ENCODE measurements at regions not wholly inside any gene's neighbourhood (a gene's known extent, or its start where the extent isn't known, plus 50 kb on each side); places are given as distances from the start of the nearest gene placed in this dataset.

DNA sequence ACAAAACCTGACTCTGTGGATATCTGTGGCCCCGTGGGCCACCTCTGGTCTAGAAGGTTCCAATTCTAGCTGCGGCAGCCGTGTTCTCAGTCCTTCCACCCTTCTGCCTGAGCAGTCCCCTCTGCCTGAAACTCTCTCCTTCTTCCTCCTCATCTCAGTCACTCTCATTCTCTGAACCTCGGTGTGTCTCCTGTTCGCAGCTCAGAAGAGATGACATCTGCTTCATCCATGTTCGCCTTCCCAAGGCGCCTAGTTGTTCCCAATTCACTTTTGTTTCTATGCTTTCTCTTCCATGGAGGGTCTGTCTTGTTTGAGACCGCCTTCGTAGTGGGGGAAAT, 95.5 kb downstream of the CEBPB start:
- H3K36me3 Mint-ChIP-seq (ENCODE audit: low read depth) = no peaks in the 10 kb centered on the region
- H3K27ac Mint-ChIP-seq = no peak overlapping the region
- DNase-seq (no peak), ATAC-seq (no peak)
- H3K4me3 Mint-ChIP-seq = no peak overlapping the region
- CTCF ChIA-PET = interaction anchor here (1.3 to 1.4 kb wide), 2 partner anchors 51 to 174 kb away, joined by 4 read pairs; no protein-coding TSS in a partner anchor
- POLR2A ChIA-PET = no interaction called here
- H3K4me1 Mint-ChIP-seq (ENCODE audit: low read depth) = peaks cover 32% of the 10 kb centered on the region
- peaks cover 20% of the 10 kb centered on the region for H3K27me3 Mint-ChIP-seq (ENCODE audit: low read depth)
- H3K9me3 Mint-ChIP-seq (ENCODE audit: insufficient read depth) = no peaks in the 10 kb centered on the region

GRCh38 chr20:50286609-50287008, 96.0 kb downstream of the CEBPB start:
- ATAC-seq (no peak), DNase-seq (no peak)
- ChIA-PET POLR2A (no interaction called here), CTCF (no interaction called here)
- Mint-ChIP-seq H3K4me3 (no peak overlapping the region), H3K27me3 (ENCODE audit: low read depth) (peaks cover 20% of the 10 kb centered on the region), H3K27ac (no peak overlapping the region), H3K36me3 (ENCODE audit: low read depth) (no peaks in the 10 kb centered on the region), H3K4me1 (ENCODE audit: low read depth) (peaks cover 32% of the 10 kb centered on the region), H3K9me3 (ENCODE audit: insufficient read depth) (no peaks in the 10 kb centered on the region)

- H3K27ac Mint-ChIP-seq = no peak overlapping the region
- H3K9me3 Mint-ChIP-seq (ENCODE audit: insufficient read depth) = no peaks in the 10 kb centered on the region
- H3K27me3 Mint-ChIP-seq (ENCODE audit: low read depth) = peaks cover 20% of the 10 kb centered on the region
- H3K4me3 Mint-ChIP-seq = no peak overlapping the region
- H3K4me1 Mint-ChIP-seq (ENCODE audit: low read depth) = peaks cover 35% of the 10 kb centered on the region
- CTCF ChIA-PET = no interaction called here
- POLR2A ChIA-PET = no interaction called here
- no peak for DNase-seq
- no peak for ATAC-seq
- no peaks in the 10 kb centered on the region for H3K36me3 Mint-ChIP-seq (ENCODE audit: low read depth)
Measured at GRCh38 chr20:50287512-50287911, 96.9 kb downstream of the CEBPB start.

DNA sequence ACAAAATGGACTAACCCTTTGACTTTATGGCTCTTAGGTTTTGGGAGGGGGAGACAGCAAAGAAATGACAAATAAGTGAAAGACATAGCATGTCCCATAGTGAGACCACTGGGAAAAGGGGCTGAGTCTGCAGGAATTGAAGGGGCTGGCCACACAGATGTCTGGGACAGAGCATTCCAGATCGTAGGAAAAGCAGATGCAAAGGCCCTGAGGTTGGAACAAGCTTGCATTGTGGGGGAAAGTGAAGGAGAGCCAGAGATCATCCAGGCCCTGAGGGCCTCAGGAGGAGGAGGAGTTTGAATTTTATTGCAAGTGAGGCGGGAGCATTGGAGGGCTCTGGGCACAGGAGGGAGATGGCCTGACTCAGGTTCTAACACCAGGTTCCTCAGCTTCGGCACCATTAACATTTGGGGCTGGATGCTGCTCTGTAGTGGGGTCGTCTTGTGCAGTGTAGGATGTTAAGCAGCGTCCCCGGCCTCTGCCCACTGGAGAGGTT, 97.5 kb downstream of the CEBPB start:
- DNase-seq (no peak), ATAC-seq (no peak)
- H3K27me3 Mint-ChIP-seq (ENCODE audit: low read depth) = peaks cover 15% of the 10 kb centered on the region
- no peak overlapping the region for H3K27ac Mint-ChIP-seq
- ChIA-PET CTCF (no interaction called here), POLR2A (no interaction called here)
- H3K9me3 Mint-ChIP-seq (ENCODE audit: insufficient read depth) = no peaks in the 10 kb centered on the region
- no peak overlapping the region for H3K4me3 Mint-ChIP-seq
- no peaks in the 10 kb centered on the region for H3K36me3 Mint-ChIP-seq (ENCODE audit: low read depth)
- H3K4me1 Mint-ChIP-seq (ENCODE audit: low read depth) = peaks cover 32% of the 10 kb centered on the region

DNA sequence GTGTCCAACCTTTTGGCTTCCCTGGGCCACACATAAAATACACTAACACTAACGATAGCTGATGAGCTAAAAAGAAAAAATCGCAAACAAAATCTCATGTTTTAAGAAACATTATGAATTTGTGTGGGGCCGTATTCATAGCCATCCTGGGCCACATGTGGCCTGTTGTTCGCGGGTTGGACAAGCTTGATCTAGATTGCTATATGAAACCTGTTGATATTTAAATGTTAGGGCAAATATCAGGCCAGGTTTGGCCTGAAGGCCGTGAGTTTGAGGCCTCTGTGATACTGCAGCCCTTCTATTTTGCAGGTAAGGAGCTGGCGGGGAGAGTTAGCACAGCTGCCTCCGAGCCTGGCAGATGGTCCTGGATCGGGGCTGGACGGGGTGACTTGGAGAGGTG, 99.0 kb downstream of the CEBPB start:
- POLR2A ChIA-PET = no interaction called here
- peaks cover 22% of the 10 kb centered on the region for H3K4me1 Mint-ChIP-seq (ENCODE audit: low read depth)
- no peak overlapping the region for H3K4me3 Mint-ChIP-seq
- no peak overlapping the region for H3K27ac Mint-ChIP-seq
- no peaks in the 10 kb centered on the region for H3K36me3 Mint-ChIP-seq (ENCODE audit: low read depth)
- peaks cover 15% of the 10 kb centered on the region for H3K27me3 Mint-ChIP-seq (ENCODE audit: low read depth)
- ATAC-seq = no peak
- no peaks in the 10 kb centered on the region for H3K9me3 Mint-ChIP-seq (ENCODE audit: insufficient read depth)
- CTCF ChIA-PET = no interaction called here
- DNase-seq = no peak

DNA sequence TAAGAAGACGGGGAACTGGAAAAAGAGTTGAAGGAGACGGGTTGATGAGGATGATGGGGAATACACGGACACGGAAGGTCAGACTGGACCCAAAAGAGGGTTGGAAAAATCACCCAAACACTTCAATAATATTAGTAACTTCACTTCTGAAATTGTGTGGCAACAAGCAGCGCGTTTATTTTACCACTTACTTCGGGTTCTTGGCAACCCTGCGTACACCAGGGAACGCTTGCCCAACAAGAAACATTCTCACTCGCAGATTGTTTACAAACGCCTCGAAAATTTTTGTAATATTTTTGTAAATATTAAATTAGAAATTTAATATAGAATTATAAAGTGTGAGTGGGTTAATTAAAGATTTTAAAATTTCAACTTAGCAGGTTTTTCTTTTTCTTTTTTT, 99.5 kb downstream of the CEBPB start:
- no peak overlapping the region for H3K4me3 Mint-ChIP-seq
- CTCF ChIA-PET = no interaction called here
- POLR2A ChIA-PET = no interaction called here

DNA sequence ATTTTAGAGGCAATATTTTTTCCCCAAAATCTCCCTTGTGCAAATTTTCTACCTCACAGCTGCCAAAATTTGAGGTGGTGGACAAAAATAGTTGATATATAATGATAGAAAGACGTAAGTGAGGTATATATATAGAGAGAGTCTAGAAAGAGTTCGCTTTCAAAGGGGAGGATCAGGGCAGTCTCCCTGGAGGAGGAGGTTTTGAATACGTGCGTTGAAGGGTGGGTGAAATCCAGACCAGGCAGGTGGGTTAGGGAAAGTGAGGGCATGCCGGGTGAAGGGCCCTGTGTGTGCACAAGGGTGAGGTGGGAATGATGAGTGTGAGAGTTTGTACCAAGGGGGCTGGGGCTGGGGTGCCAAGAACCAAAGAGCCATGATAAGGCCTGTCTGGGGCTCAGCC, 100.2 kb downstream of the CEBPB start:
- no peak overlapping the region for H3K27ac Mint-ChIP-seq
- no peak for ATAC-seq

More for the DNA sequence above, 99.5 kb downstream of the CEBPB start:
- Mint-ChIP-seq H3K4me1 (ENCODE audit: low read depth) (peaks cover 19% of the 10 kb centered on the region), H3K27me3 (ENCODE audit: low read depth) (peaks cover 15% of the 10 kb centered on the region), H3K27ac (no peak overlapping the region), H3K36me3 (ENCODE audit: low read depth) (no peaks in the 10 kb centered on the region), H3K9me3 (ENCODE audit: insufficient read depth) (no peaks in the 10 kb centered on the region)
- DNase-seq (no peak), ATAC-seq (no peak)

GRCh38 chr20:50291254-50292078, 100.8 kb downstream of the CEBPB start:
- peaks cover 11% of the 10 kb centered on the region for H3K27me3 Mint-ChIP-seq (ENCODE audit: low read depth)
- CTCF ChIA-PET = no interaction called here

More for the DNA sequence above, 100.2 kb downstream of the CEBPB start:
- CTCF ChIA-PET = no interaction called here
- Mint-ChIP-seq H3K9me3 (ENCODE audit: insufficient read depth) (no peaks in the 10 kb centered on the region), H3K4me1 (ENCODE audit: low read depth) (peaks cover 15% of the 10 kb centered on the region), H3K36me3 (ENCODE audit: low read depth) (no peaks in the 10 kb centered on the region), H3K4me3 (no peak overlapping the region), H3K27me3 (ENCODE audit: low read depth) (peaks cover 15% of the 10 kb centered on the region)
- POLR2A ChIA-PET = no interaction called here
- DNase-seq = no peak

DNA sequence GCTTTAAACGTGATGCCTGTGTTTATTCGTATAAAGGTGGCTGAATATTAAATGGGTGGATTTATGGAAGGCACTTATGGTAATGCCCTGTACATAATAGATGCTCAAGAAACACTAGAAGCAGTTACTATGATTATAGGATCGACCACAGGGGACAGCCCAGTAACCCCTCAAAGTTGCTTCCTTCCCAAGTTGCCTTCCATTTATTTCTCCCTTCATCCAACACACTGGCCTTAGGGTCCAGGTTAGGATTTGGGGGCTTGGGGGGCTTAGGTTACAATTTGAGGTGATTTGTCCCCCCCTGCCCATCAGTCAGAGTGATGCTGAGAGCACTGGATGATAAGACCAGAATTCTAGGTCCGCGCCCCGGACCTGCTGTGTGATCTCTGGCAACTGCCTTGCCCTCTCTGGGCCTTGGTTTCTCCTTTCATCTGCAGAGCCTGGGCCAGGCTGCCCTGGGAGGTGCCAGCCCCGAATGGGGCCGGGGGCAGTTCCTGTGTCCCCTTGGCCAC, 101.5 kb downstream of the CEBPB start:
- ATAC-seq (no peak), DNase-seq (no peak)
- Mint-ChIP-seq H3K36me3 (ENCODE audit: low read depth) (no peaks in the 10 kb centered on the region), H3K9me3 (ENCODE audit: insufficient read depth) (no peaks in the 10 kb centered on the region), H3K27me3 (ENCODE audit: low read depth) (peaks cover 11% of the 10 kb centered on the region), H3K4me3 (no peak overlapping the region), H3K4me1 (ENCODE audit: low read depth) (peaks cover 25% of the 10 kb centered on the region), H3K27ac (peak overlapping the region; percentile 15)
- CTCF ChIA-PET = no interaction called here
- POLR2A ChIA-PET = no interaction called here

More at GRCh38 chr20:50291254-50292078, 100.8 kb downstream of the CEBPB start:
- DNase-seq (no peak), ATAC-seq (no peak)
- Mint-ChIP-seq H3K27ac (no peak overlapping the region), H3K4me1 (ENCODE audit: low read depth) (peaks cover 18% of the 10 kb centered on the region), H3K36me3 (ENCODE audit: low read depth) (no peaks in the 10 kb centered on the region), H3K9me3 (ENCODE audit: insufficient read depth) (no peaks in the 10 kb centered on the region), H3K4me3 (no peak overlapping the region)
- POLR2A ChIA-PET = no interaction called here

DNA sequence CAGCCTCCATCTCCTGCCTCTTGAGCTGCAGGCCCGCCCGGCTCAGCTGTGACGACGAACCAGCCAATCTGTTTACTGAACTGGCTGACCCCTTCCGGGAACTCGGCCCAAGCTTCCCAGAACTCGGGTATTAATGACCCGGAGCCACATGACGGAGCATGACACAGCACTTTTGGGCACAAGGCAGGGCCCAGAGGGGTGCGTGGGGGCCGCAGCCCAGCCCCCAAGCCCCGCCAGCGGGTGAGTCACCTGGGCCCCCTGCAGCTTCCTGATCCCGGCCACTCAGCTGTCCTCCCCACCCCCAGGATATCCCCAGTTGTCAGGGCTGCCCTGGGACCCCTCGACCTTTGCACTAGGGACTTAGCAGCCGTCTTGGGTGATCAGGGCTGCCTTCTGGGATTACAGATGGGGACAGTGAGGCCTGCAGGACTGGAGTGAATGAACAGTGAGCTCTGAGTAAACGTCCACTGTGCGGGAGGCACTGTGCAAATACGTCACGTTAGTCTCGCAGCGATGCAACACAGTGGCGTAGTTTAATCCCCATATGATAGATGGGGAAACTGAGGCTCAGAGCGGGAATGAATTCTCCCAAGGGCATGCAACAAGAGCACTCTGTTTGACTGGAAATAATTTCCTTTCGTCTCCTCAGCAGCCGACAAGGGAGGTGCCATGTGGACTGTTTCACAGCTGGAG, 102.1 kb downstream of the CEBPB start:
- POLR2A ChIA-PET = no interaction called here
- Mint-ChIP-seq H3K27me3 (ENCODE audit: low read depth) (peaks cover 11% of the 10 kb centered on the region), H3K36me3 (ENCODE audit: low read depth) (no peaks in the 10 kb centered on the region), H3K27ac (peak overlapping the region; percentile 15), H3K4me1 (ENCODE audit: low read depth) (peaks cover 31% of the 10 kb centered on the region), H3K9me3 (ENCODE audit: insufficient read depth) (no peaks in the 10 kb centered on the region), H3K4me3 (no peak overlapping the region)
- DNase-seq = peak; percentile 39
- no peak for ATAC-seq
- CTCF ChIA-PET = no interaction called here

DNA sequence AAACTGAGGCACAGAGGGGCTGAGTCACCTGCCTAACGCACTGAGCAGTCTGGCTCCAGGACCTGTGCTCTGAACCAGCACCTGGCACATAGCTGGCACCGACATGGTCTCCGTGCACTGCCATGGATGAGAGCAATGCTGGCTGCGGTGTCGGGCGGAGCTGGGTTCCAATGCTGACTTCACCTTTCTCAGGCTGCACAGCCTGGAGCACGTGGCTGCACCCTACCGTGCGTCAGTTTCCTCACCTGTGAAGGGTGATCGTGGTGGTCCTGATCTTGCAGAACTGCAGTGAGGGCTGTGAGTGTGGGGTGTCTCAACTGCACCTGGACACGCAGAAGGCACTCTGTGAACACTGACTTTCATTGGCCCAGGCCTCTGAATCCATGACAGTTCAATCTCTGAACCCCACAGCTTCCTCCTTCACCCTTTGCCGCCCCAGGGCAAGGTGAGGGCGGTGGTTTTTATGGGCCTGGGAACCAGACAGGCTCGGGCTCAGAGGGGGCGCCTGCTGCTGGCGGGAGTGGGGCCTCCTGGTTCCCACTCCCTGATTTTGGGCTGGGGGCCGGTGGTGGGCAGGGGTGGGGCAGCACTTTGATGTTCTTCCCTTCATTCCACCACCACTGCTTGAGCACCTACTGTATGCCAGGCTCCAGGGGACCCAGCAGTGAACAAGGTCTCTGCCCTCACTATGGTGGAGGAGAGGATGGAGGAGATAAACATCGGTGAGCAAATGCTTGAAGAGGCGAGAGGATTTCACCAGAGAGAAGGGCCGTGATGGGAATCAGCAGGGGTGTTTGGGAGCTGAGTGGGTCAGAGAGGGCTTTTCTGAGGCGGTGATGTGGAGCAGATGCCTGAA, 102.9 kb downstream of the CEBPB start:
- H3K27ac Mint-ChIP-seq = no peak overlapping the region
- ChIA-PET POLR2A (no interaction called here), CTCF (no interaction called here)

More for the DNA sequence above, 102.9 kb downstream of the CEBPB start:
- H3K4me3 Mint-ChIP-seq = no peak overlapping the region
- H3K9me3 Mint-ChIP-seq (ENCODE audit: insufficient read depth) = no peaks in the 10 kb centered on the region
- DNase-seq (no peak), ATAC-seq (no peak)
- peaks cover 11% of the 10 kb centered on the region for H3K27me3 Mint-ChIP-seq (ENCODE audit: low read depth)
- peaks cover 39% of the 10 kb centered on the region for H3K4me1 Mint-ChIP-seq (ENCODE audit: low read depth)
- H3K36me3 Mint-ChIP-seq (ENCODE audit: low read depth) = no peaks in the 10 kb centered on the region

All from activated CD8-positive, alpha-beta T cell treated with anti-CD3 and anti-CD28 coated beads, Interleukin-2, amount 10 ng/mL, durations not matched to agents 7 days and 5 days (primary cell).